GM23338 (cell line): ENCODE measurements at regions not wholly inside any gene's neighbourhood (a gene's known extent, or its start where the extent isn't known, plus 50 kb on each side); places are given as distances from the start of the nearest gene placed in this dataset.

Experiments used
- ATAC-seq: fragments of 200-7000 bp; cut with Tn5 transposase; 3 replicates; pipeline ENCODE4 v1.9.1; 2020
- DNase-seq: peaks from one replicate; pipeline ENCODE4 v3.0.0-alpha.2; 2015; ENCODE audit warnings: low spot score
- H2AFZ ChIP-seq: fragments of 200-600 bp; sonication (generic); 2 replicates; pipeline ENCODE4 v1.8.0; 2016; ENCODE audit warnings: antibody characterized with exemption, mild to moderate bottlenecking, moderate library complexity
- H3F3A ChIP-seq: fragments of 200-600 bp; sonication (generic); replicated peaks from 2 replicates; pipeline ENCODE4 v1.8.0; 2017; ENCODE audit warnings: antibody characterized with exemption, mixed run types, low read depth
- H3K27ac ChIP-seq: fragments of 200-600 bp; sonication (generic); 2 replicates; pipeline ENCODE4 v1.6.1; 2016; ENCODE audit warnings: low read depth
- H3K27me3 ChIP-seq: fragments of 200-600 bp; sonication (generic); 2 replicates; pipeline ENCODE4 v1.8.0; 2016; ENCODE audit warnings: mild to moderate bottlenecking, mixed run types, moderate library complexity; ENCODE audit not compliant: insufficient read depth
- H3K36me3 ChIP-seq: fragments of 200-600 bp; sonication (generic); 2 replicates; pipeline ENCODE4 v1.8.0; 2016; ENCODE audit warnings: mild to moderate bottlenecking; ENCODE audit not compliant: insufficient read depth
- H3K4me1 ChIP-seq: fragments of 200-600 bp; sonication (generic); 2 replicates; pipeline ENCODE4 v1.8.0; 2016; ENCODE audit warnings: mild to moderate bottlenecking, moderate library complexity; ENCODE audit not compliant: insufficient read depth
- H3K4me2 ChIP-seq: fragments of 200-600 bp; sonication (generic); 2 replicates; pipeline ENCODE4 v1.7.1; 2017; ENCODE audit warnings: mixed run types
- H3K4me3 ChIP-seq: fragments of 200-600 bp; sonication (generic); 2 replicates; pipeline ENCODE4 v1.6.1; 2016; ENCODE audit warnings: mixed run types
- H3K79me2 ChIP-seq: fragments of 200-600 bp; sonication (generic); replicated peaks from 2 replicates; pipeline ENCODE4 v1.8.0; 2017; ENCODE audit warnings: mild to moderate bottlenecking; ENCODE audit not compliant: insufficient read depth
- H3K9me2 ChIP-seq: fragments of 200-600 bp; sonication (generic); 2 replicates; pipeline ENCODE4 v1.8.0; 2017; ENCODE audit not compliant: insufficient read depth
- H4K20me1 ChIP-seq: fragments of 200-600 bp; sonication (generic); replicated peaks from 2 replicates; pipeline ENCODE4 v1.8.0; 2017; ENCODE audit warnings: mild to moderate bottlenecking; ENCODE audit not compliant: insufficient read depth
- H3K27ac Mint-ChIP-seq: 2 replicates; pipeline ENCODE4 v1.8.0; 2020; ENCODE audit warnings: inconsistent platforms, mild to moderate bottlenecking, moderate library complexity, mixed read lengths
- H3K27me3 Mint-ChIP-seq: 3 replicates; pipeline ENCODE4 v1.8.0; 2022; ENCODE audit warnings: low read depth, mild to moderate bottlenecking, moderate library complexity, mixed read lengths, inconsistent platforms; ENCODE audit not compliant: insufficient read depth, poor library complexity
- H3K36me3 Mint-ChIP-seq: 3 replicates; pipeline ENCODE4 v1.8.0; 2021; ENCODE audit warnings: low read depth, mild to moderate bottlenecking, inconsistent platforms, moderate library complexity, mixed read lengths
- H3K4me1 Mint-ChIP-seq: 3 replicates; pipeline ENCODE4 v1.8.0; 2020; ENCODE audit warnings: mild to moderate bottlenecking, inconsistent platforms, mixed read lengths
- H3K4me3 Mint-ChIP-seq: 3 replicates; pipeline ENCODE4 v1.8.0; 2021; ENCODE audit warnings: moderate library complexity, mild to moderate bottlenecking, inconsistent platforms, mixed read lengths
- H3K9me3 Mint-ChIP-seq: 3 replicates; pipeline ENCODE4 v1.8.0; 2020; ENCODE audit warnings: moderate library complexity, mild to moderate bottlenecking, inconsistent platforms, mixed read lengths
- CREB1 ChIP-seq: fragments of 250-450 bp; sonication (Bioruptor Pico); IDR thresholded peaks from 2 replicates; pipeline ENCODE4 v1.5.0; 2020; ENCODE audit warnings: low read depth, mild to moderate bottlenecking, moderate library complexity
- CTCF ChIP-seq, 2 experiments: fragments of 200-600 bp in 1 of 2; sonication (generic) in 1 of 2; conservative IDR thresholded peaks; 2 replicates each; pipeline versions ENCODE4 v1.5.1 to v1.6.1; 2016 to 2017; ENCODE audit warnings: antibody characterized with exemption in 2 of 2, low read depth in 2 of 2, mild to moderate bottlenecking in 2 of 2, moderate library complexity in 1 of 2
- ETS1 ChIP-seq: IDR thresholded peaks from 2 replicates; pipeline ENCODE4 v1.6.1; 2016; ENCODE audit warnings: antibody characterized with exemption
- EZH2 ChIP-seq: fragments of 200-600 bp; sonication (generic); IDR thresholded peaks from one replicate; pipeline ENCODE4 v1.8.0; 2017; ENCODE audit warnings: antibody characterized with exemption, mild to moderate bottlenecking, low read depth; ENCODE audit not compliant: unreplicated experiment
- EZH2phosphoT487 ChIP-seq: fragments of 200-600 bp; sonication (generic); IDR thresholded peaks from one replicate; pipeline ENCODE4 v1.8.1; 2018; ENCODE audit warnings: antibody characterized with exemption; ENCODE audit not compliant: unreplicated experiment
- JUNB ChIP-seq: IDR thresholded peaks from one replicate; pipeline ENCODE4 v1.6.1; 2016; ENCODE audit warnings: antibody characterized with exemption; ENCODE audit not compliant: unreplicated experiment
- NANOG ChIP-seq: IDR thresholded peaks from 2 replicates; pipeline ENCODE4 v1.6.1; 2016; ENCODE audit warnings: antibody characterized with exemption, borderline replicate concordance
- POLR2AphosphoS5 ChIP-seq: IDR thresholded peaks from 2 replicates; pipeline ENCODE4 v1.6.1; 2016; ENCODE audit warnings: antibody characterized with exemption, low read depth
- REST ChIP-seq: IDR thresholded peaks from one replicate; pipeline ENCODE4 v1.6.1; 2018; ENCODE audit warnings: antibody characterized with exemption; ENCODE audit not compliant: unreplicated experiment
- STAT1 ChIP-seq: IDR thresholded peaks from one replicate; pipeline ENCODE4 v1.6.1; 2016; ENCODE audit warnings: antibody characterized with exemption; ENCODE audit not compliant: unreplicated experiment
- ZNF114 ChIP-seq: fragments of 250-450 bp; sonication (Bioruptor Pico); IDR thresholded peaks from 2 replicates; pipeline ENCODE4 v1.5.0; 2020; ENCODE audit warnings: mild to moderate bottlenecking, moderate library complexity
- ZNF331 ChIP-seq: fragments of 250-450 bp; sonication (Bioruptor Pico); IDR thresholded peaks from 2 replicates; pipeline ENCODE4 v1.5.0; 2020; ENCODE audit warnings: low read depth, mild to moderate bottlenecking, moderate library complexity

GRCh38 chr13:34561033-34561432, 381.0 kb upstream of the NBEA start:
- no peak for ATAC-seq
- no peak overlapping the region for H3K27ac ChIP-seq
- Mint-ChIP-seq H3K4me1 (no peaks in the 10 kb centered on the region), H3K27me3 (no peaks in the 10 kb centered on the region), H3K36me3 (no peaks in the 10 kb centered on the region), H3K4me3 (no peak overlapping the region), H3K27ac (no peak overlapping the region), H3K9me3 (no peaks in the 10 kb centered on the region)
- no peak for DNase-seq
- TF ChIP-seq JUNB (no peak), POLR2AphosphoS5 (no peak), EZH2phosphoT487 (no peak), ZNF114 (CRISPR knock-in tag) (no peak)
- H3K4me1 ChIP-seq: no peaks in the 10 kb centered on the region
- no peaks in the 10 kb centered on the region for H3K27me3 ChIP-seq
- H3K4me2 ChIP-seq: no peak overlapping the region
- H2AFZ ChIP-seq: no peak overlapping the region
- H3K9me2 ChIP-seq: peaks cover 11% of the 10 kb centered on the region
- no peaks in the 10 kb centered on the region for H3F3A ChIP-seq
- no peak overlapping the region for H3K4me3 ChIP-seq
- no peaks in the 10 kb centered on the region for H4K20me1 ChIP-seq
- no peaks in the 10 kb centered on the region for H3K79me2 ChIP-seq
- no peaks in the 10 kb centered on the region for H3K36me3 ChIP-seq

DNA sequence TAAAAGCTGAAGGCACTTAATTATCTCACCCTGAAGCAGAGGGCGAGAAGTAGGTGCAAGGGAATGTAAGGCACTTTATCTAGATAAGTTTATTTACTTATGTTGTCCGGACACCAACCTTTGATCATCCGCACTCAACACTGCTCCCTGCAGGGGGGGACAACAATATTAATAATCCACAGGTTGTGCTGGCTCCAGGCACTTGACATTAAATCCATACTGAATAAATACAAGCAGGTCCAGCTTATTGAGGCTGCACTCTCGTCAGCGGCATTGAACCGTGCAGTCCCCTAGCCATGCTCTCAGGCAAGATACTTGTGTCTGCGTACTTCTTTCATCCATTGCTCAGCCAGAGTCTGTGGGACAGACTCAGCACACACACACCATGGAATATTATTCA, 374.5 kb upstream of the NBEA start:
- no peaks in the 10 kb centered on the region for H3K27me3 Mint-ChIP-seq
- no peak overlapping the region for H3K4me3 ChIP-seq
- H3K4me1 Mint-ChIP-seq: no peaks in the 10 kb centered on the region
- no peak for ATAC-seq
- no peak overlapping the region for H3K4me3 Mint-ChIP-seq
- no peaks in the 10 kb centered on the region for H3K4me1 ChIP-seq
- no peaks in the 10 kb centered on the region for H3K79me2 ChIP-seq
- H3K27ac ChIP-seq: no peak overlapping the region
- no peaks in the 10 kb centered on the region for H3K27me3 ChIP-seq
- no peaks in the 10 kb centered on the region for H3K9me3 Mint-ChIP-seq
- no peak overlapping the region for H2AFZ ChIP-seq
- H3K27ac Mint-ChIP-seq: no peak overlapping the region
- H3K36me3 ChIP-seq: no peaks in the 10 kb centered on the region
- no peak for DNase-seq
- 0 out of 2 replicates have a peak, but pooled peaks cover 3% of the 10 kb centered on the region for H3K9me2 ChIP-seq
- H3F3A ChIP-seq: no peaks in the 10 kb centered on the region
- no peak overlapping the region for H3K4me2 ChIP-seq
- H3K36me3 Mint-ChIP-seq: no peaks in the 10 kb centered on the region
- H4K20me1 ChIP-seq: no peaks in the 10 kb centered on the region
- no peak for TF ChIP-seq CREB1 (CRISPR knock-in tag)
- TF ChIP-seq POLR2AphosphoS5: no peak
- no peak for TF ChIP-seq CTCF (conservative IDR thresholded peaks at IDR 0.05; ENCODE audit: low read depth in 2 of 2)
- no peak for TF ChIP-seq REST
- TF ChIP-seq NANOG: no peak
- TF ChIP-seq EZH2: no peak
- no peak for TF ChIP-seq ETS1
- TF ChIP-seq ZNF331 (CRISPR knock-in tag): no peak
- TF ChIP-seq STAT1: no peak
- TF ChIP-seq EZH2phosphoT487: no peak
- no peak for TF ChIP-seq JUNB
